ENCODE measurements at regions not wholly inside any gene's neighbourhood (a gene's known extent, or its start where the extent isn't known, plus 50 kb on each side); places are given as distances from the start of the nearest gene placed in this dataset.

- no peaks in the 10 kb centered on the region for H3K36me3 Mint-ChIP-seq (ENCODE audit: insufficient read depth, unreplicated experiment)
- intact Hi-C loops (cut with micrococcal nuclease; ENCODE audit: unreplicated experiment) = no loop called here
- Histone ChIP-seq H3K4me3 (ENCODE audit: low read depth, low read length) (no peak overlapping the region), H3K27me3 (replicated peaks; ENCODE audit: control insufficient read depth, insufficient read depth, low read length) (no peaks in the 10 kb centered on the region), H3K36me3 (ENCODE audit: control insufficient read depth, insufficient read depth, low read length) (no peaks in the 10 kb centered on the region), H3K4me1 (peaks cover 9% of the 10 kb centered on the region; the same call in 1 of the 2 replicates), H3K9me3 (no peaks in the 10 kb centered on the region)
- no TSS peak for BruUV-seq (replicated peaks)
- no peak overlapping the region for H3K27ac Mint-ChIP-seq (ENCODE audit: unreplicated experiment)
- ChIA-PET CTCF (interaction anchor here (0.6 to 1.2 kb wide), 5 partner anchors 9 to 38 kb away, joined by 3 to 4 read pairs (median 3); no protein-coding TSS in a partner anchor), POLR2A (interaction anchor here (0.5 kb wide), 1 partner anchor 254 kb away, joined by 3 read pairs; no protein-coding TSS in a partner anchor)
- no peaks in the 10 kb centered on the region for H3K27me3 Mint-ChIP-seq (ENCODE audit: insufficient read depth, unreplicated experiment)
- peak in 1 of 2 experiments; percentile 26 for DNase-seq
- no peaks in the 10 kb centered on the region for H3K9me3 Mint-ChIP-seq (ENCODE audit: unreplicated experiment)
- TF ChIP-seq, protein P1, sequence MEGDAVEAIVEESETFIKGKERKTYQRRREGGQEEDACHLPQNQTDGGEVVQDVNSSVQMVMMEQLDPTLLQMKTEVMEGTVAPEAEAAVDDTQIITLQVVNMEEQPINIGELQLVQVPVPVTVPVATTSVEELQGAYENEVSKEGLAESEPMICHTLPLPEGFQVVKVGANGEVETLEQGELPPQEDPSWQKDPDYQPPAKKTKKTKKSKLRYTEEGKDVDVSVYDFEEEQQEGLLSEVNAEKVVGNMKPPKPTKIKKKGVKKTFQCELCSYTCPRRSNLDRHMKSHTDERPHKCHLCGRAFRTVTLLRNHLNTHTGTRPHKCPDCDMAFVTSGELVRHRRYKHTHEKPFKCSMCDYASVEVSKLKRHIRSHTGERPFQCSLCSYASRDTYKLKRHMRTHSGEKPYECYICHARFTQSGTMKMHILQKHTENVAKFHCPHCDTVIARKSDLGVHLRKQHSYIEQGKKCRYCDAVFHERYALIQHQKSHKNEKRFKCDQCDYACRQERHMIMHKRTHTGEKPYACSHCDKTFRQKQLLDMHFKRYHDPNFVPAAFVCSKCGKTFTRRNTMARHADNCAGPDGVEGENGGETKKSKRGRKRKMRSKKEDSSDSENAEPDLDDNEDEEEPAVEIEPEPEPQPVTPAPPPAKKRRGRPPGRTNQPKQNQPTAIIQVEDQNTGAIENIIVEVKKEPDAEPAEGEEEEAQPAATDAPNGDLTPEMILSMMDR (IDR thresholded peaks at IDR 0.05; ENCODE audit: insufficient read depth in 1 of 2, low read depth in 1 of 2, low read length in 1 of 2, severe bottlenecking in 1 of 2, unreplicated experiment in 1 of 2) = no peak
- no peak overlapping the region for H3K4me3 Mint-ChIP-seq (ENCODE audit: unreplicated experiment)
- no peaks in the 10 kb centered on the region for H3K4me1 Mint-ChIP-seq (ENCODE audit: low read depth, unreplicated experiment)
These were observed 157.3 kb upstream of the SMAD3 start for GRCh38 chr15:66907826-66908743.

DNA sequence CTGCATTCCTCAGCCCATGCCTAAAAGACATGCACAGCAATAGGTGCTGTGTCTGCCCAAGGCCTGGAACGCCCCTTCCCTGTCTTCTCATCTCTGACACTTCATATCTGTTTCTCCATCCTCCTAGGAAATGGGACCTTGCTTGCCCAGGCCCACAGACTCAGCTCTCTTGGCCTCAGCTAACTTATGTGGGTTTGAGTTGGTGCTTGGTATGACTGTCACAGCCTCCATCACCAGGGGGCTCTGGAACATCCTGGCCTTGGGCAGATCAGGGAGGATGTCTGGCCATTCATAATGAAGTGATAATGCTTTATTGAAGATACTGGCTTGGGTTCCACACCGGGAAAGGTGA is 156.7 kb upstream of the SMAD3 start:
- ChIA-PET CTCF (interaction anchor here (0.6 to 1.2 kb wide), 5 partner anchors 10 to 37 kb away, joined by 3 to 4 read pairs (median 3); no protein-coding TSS in a partner anchor), POLR2A (interaction anchor here (0.5 kb wide), 1 partner anchor 254 kb away, joined by 3 read pairs; no protein-coding TSS in a partner anchor)
- no peaks in the 10 kb centered on the region for H3K27me3 ChIP-seq (replicated peaks; ENCODE audit: control insufficient read depth, insufficient read depth, low read length)
- no peak for DNase-seq
- BruUV-seq (replicated peaks) = no TSS peak
- Mint-ChIP-seq H3K27me3 (ENCODE audit: insufficient read depth, unreplicated experiment) (no peaks in the 10 kb centered on the region), H3K4me1 (ENCODE audit: low read depth, unreplicated experiment) (no peaks in the 10 kb centered on the region), H3K36me3 (ENCODE audit: insufficient read depth, unreplicated experiment) (no peaks in the 10 kb centered on the region), H3K27ac (ENCODE audit: unreplicated experiment) (no peak overlapping the region), H3K4me3 (ENCODE audit: unreplicated experiment) (no peak overlapping the region), H3K9me3 (ENCODE audit: unreplicated experiment) (no peaks in the 10 kb centered on the region)
- peaks cover 9% of the 10 kb centered on the region; the same call in 1 of the 2 replicates for H3K4me1 ChIP-seq
- intact Hi-C loops (cut with micrococcal nuclease; ENCODE audit: unreplicated experiment) = no loop called here
- TF ChIP-seq, protein P1 (IDR thresholded peaks at IDR 0.05; ENCODE audit: insufficient read depth in 1 of 2, low read depth in 1 of 2, low read length in 1 of 2, severe bottlenecking in 1 of 2, unreplicated experiment in 1 of 2) = no peak
- no peaks in the 10 kb centered on the region for H3K36me3 ChIP-seq (ENCODE audit: control insufficient read depth, insufficient read depth, low read length)
- no peak overlapping the region for H3K4me3 ChIP-seq (ENCODE audit: low read depth, low read length)
- H3K9me3 ChIP-seq = no peaks in the 10 kb centered on the region

- no peaks in the 10 kb centered on the region for H3K36me3 ChIP-seq (ENCODE audit: control insufficient read depth, insufficient read depth, low read length)
- Mint-ChIP-seq H3K36me3 (ENCODE audit: insufficient read depth, unreplicated experiment) (no peaks in the 10 kb centered on the region), H3K27ac (ENCODE audit: unreplicated experiment) (no peak overlapping the region), H3K27me3 (ENCODE audit: insufficient read depth, unreplicated experiment) (no peaks in the 10 kb centered on the region), H3K9me3 (ENCODE audit: unreplicated experiment) (no peaks in the 10 kb centered on the region), H3K4me1 (ENCODE audit: low read depth, unreplicated experiment) (no peaks in the 10 kb centered on the region), H3K4me3 (ENCODE audit: unreplicated experiment) (no peak overlapping the region)
- no TSS peak for BruUV-seq (replicated peaks)
- no peaks in the 10 kb centered on the region for H3K9me3 ChIP-seq
- TF ChIP-seq, protein P1 (IDR thresholded peaks at IDR 0.05; ENCODE audit: insufficient read depth in 1 of 2, low read depth in 1 of 2, low read length in 1 of 2, severe bottlenecking in 1 of 2, unreplicated experiment in 1 of 2) = no peak
- no peak overlapping the region for H3K4me3 ChIP-seq (ENCODE audit: low read depth, low read length)
- ChIA-PET POLR2A (no interaction called here), CTCF (no interaction called here)
- no peak for DNase-seq
- intact Hi-C loops (cut with micrococcal nuclease; ENCODE audit: unreplicated experiment) = no loop called here
- H3K27me3 ChIP-seq (replicated peaks; ENCODE audit: control insufficient read depth, insufficient read depth, low read length) = no peaks in the 10 kb centered on the region
- peaks cover 9% of the 10 kb centered on the region; the same call in 1 of the 2 replicates for H3K4me1 ChIP-seq
These were observed 156.0 kb upstream of the SMAD3 start for GRCh38 chr15:66909381-66909890.

Data from Caco-2 (cell line).